OCI-LY1 (cell line): ENCODE measurements at regions not wholly inside any gene's neighbourhood (a gene's known extent, or its start where the extent isn't known, plus 50 kb on each side); places are given as distances from the start of the nearest gene placed in this dataset.

Source experiments
- CTCF ChIP-seq: fragments of 200-600 bp; sonication (generic), shearing (Covaris generic); IDR thresholded peaks from 2 replicates; pipeline ENCODE4 v1.5.1; 2017; ENCODE audit warnings: mild to moderate bottlenecking, antibody characterized with exemption, low read length, moderate library complexity, mixed read lengths
- EZH2 ChIP-seq: fragments of 200-600 bp; sonication (generic), shearing (Covaris generic); IDR thresholded peaks from 2 replicates; pipeline ENCODE4 v1.8.0; 2017; ENCODE audit warnings: borderline replicate concordance, mixed run types, mild to moderate bottlenecking, antibody characterized with exemption, low read length, moderate library complexity, mixed read lengths

GRCh38 chr18:44136326-44136725, 544.4 kb upstream of the SETBP1 start:
- TF ChIP-seq CTCF (no peak), EZH2 (no peak)
